ENCODE measurements at regions not wholly inside any gene's neighbourhood (a gene's known extent, or its start where the extent isn't known, plus 50 kb on each side); places are given as distances from the start of the nearest gene placed in this dataset.

DNA sequence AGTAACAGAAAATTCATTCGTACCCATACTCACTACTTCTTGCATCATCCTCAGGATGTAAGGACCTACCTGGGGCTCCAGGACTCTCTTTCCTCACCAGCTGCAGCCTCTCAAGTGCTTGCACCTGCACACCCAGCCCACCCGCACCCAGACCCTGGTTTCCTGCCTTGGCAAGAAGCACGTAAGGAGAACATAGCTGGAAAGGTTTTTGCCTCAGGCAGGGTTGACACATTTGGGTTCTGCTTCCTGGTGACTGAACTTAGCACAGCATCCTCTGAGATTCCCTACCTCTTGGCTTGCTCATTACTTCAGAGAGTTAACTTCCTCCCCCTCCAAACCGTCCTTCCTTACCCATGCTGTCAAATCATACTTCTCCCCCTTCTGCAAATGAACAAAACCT lies 556.9 kb downstream of the CD83 start:
- peak in 3 of 4 experiments; percentile 35 to 50 (median 40) for DNase-seq

DNA sequence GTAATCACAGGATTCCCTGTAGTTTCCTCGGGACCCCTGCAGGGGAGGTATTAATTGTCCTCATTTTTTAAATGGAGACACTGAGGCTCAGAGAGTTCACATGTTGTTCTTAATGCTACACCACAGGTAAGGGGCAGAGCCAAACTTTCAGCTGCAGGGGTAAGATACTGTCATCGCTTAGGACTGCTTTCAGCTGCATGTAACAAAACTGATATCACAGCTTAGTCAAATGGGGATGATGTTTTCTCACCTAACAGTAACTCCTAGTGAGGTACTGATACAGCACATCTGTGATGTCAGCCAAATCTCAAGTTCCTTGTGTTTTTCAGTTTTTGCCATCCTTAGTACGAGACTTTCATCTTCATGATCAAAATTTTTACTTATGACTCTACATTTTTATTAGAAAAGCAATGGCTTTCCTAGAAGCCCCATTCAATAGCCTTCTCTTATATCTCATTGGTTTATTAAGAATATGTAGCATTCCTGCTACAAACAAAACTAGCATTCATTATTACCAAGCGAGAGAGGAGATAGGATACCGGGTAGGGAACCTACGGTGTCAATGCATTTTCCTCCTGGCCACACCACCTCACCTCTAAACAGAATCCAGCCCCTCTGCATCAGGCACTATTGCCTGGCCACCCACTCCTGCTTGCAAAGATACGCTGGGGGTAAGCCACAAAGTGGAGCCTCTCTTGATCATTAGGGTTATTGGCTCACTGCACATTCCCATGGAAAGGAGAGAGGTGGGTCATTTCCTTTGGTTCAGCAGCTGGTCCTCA lies 557.5 kb downstream of the CD83 start:
- no peak for DNase-seq

GRCh38 chr6:14676064-14676463 lies 558.5 kb downstream of the CD83 start:
- peak; percentile 20 to 62 (median 49) for DNase-seq

DNA sequence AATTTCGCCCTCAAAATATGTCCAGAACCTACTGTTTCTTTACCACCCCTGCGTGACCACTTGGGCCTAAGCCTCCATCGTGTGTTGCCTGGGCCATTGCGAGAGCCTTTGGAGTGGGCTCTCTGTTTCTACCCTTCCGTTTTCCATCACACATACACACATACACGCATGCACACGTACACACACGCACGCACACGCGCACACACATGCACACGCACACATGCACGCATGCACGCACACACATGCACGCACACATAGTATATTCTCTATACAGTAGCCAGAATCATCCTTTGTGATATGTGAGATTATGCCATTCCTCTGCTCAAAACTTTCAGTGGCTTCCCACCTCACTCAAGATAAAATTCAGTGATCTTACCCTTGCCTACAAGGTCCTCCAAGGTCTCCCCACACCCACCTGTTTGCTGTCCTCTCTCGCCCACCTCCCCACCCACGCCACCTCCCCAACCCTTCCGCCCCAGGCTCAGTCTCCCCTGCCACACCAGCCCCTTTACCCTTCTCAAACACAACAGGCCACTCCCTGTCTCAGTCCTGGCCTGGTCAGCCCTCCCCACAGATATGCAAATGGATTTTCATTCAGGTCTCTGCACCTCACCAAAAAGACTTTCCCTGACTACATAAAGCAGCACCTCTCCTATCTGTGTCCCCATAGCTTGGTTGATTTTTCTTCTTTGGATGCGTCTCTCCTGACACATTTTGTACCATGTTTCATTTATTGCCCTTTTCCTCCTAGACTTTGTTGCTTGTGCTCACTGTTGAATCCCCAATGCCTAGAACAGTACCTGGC lies 559.6 kb downstream of the CD83 start:
- no peak for DNase-seq

GRCh38 chr6:14681699-14682487 lies 564.0 kb upstream of the JARID2 start:
- DNase-seq: peak; percentile 70 to 91 (median 80)

DNA sequence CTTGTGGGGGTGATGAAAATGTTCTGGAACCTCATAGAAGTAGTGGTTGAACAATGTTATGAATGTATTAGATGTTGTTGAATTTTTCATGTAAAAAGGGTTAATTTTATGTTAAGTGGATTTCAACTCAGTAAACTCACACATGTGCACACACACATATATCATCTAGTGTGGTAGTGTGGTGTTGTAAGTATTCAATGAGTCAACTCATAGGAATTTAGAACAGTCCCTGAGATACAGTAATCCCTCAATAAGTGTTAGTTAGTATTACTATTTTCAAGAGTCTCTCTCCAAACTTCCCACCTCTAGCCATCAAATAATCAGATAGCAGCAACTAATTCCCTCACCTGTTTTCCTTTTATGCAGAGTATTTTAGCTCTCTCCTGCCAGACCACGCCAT lies 563.1 kb upstream of the JARID2 start:
- DNase-seq: no peak

GRCh38 chr6:14689639-14690038 lies 556.2 kb upstream of the JARID2 start:
- no peak for DNase-seq

GRCh38 chr6:14690120-14691056 lies 555.5 kb upstream of the JARID2 start:
- DNase-seq: no peak

DNA sequence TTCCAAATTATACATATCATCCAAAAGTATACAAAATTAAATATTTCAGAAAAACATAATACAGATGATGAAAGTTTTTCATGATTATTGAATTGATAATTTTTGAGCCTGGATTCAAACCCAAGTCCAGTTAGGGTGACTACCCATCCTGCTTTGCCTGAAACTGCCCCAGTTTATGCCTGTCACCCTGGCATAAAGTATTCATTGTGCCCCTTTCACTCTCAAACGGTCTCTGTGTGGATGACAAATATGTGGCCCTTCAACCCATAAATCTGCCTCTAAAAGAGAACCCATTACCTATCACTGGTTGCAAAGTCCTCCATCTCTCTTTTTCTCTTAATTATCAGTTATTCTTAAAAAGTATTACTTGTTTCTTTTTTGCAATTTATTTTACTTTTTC lies 553.7 kb upstream of the JARID2 start:
- DNase-seq: no peak

- DNase-seq: no peak
Measured at GRCh38 chr6:14693301-14694192, 552.3 kb upstream of the JARID2 start.

DNA sequence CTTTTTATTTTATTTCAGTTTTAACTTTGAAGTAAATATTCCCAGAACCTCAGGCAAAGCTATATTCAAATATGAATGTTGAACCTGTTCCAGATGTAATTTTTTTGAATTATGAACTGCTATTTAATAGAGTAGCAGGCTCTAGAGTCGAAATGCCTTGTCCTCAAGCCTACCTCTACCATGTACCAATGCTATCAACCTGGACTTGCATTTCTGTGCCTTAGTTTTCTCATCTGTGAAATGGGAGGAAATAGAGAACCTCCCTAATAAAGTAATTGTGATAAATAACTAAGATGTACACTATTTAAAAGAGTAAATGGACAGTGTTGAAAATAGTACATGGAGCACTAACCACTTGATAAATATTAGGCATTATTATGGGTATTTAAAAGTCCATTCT lies 551.6 kb upstream of the JARID2 start:
- no peak for DNase-seq

- no peak for DNase-seq
Measured at GRCh38 chr6:14695579-14695978, 550.3 kb upstream of the JARID2 start.

DNA sequence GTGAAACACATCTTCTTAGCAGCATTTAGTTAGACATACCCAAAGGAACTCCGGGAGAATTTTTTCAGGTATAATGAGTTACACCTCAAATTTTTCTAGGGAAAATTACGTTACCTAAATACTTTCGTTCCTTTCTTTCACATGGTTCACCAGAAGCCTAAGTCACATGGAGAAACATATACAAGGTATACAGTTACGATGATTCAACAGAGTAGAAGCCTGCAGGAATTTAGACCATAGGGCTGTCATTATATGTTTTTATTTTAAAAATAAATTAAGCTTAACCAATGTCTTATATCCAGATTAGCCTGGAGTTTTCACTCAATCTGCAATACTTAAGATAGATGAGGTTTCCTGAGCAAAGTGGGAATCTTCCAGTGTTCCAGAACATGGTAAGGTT lies 549.5 kb upstream of the JARID2 start:
- DNase-seq: no peak

- DNase-seq: no peak
Measured at GRCh38 chr6:14697427-14697826, 548.4 kb upstream of the JARID2 start.

- peak in 2 of 4 experiments; percentile 74 to 75 for DNase-seq
Measured at GRCh38 chr6:14699803-14700601, 545.9 kb upstream of the JARID2 start.

GRCh38 chr6:14701946-14702345 lies 543.9 kb upstream of the JARID2 start:
- DNase-seq: peak in 2 of 4 experiments; percentile 80

DNA sequence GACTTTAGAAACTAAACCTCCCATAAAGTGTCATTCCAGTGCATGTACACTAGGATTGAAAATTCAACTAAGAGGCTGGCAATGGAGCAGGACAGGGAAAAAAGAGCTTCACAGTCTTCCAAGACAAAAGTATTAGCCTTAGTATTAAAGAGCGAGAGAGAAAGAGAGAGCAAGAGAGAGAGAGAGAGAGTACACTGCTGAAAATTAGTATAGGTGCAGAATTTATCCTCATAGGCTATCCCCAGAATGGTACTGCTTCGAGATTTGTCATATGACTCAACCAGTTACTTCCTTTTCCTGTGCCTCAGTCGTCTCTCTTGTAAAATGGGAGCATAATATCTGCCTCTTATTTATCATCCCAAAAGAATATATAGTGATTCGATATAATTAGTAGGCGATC lies 543.2 kb upstream of the JARID2 start:
- DNase-seq: no peak

DNA sequence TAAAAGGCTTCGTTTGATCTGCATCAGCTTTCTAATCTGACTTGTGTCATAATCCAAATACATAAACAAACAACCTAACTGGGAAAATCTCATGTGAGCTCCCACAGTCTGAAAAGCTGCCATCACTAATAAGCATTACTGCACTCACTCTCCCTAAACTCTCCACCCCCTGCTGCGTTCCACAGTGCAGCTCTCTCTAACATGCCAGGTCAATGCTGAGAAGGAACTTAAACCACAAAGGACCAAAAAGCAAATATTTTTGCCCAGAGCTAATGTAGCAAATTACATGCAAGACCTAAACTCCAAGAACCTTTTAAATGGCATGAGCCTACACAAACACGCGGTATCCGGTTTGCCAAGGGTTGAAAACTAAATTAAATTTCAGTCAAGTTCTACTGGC lies 542.3 kb upstream of the JARID2 start:
- no peak for DNase-seq

DNA sequence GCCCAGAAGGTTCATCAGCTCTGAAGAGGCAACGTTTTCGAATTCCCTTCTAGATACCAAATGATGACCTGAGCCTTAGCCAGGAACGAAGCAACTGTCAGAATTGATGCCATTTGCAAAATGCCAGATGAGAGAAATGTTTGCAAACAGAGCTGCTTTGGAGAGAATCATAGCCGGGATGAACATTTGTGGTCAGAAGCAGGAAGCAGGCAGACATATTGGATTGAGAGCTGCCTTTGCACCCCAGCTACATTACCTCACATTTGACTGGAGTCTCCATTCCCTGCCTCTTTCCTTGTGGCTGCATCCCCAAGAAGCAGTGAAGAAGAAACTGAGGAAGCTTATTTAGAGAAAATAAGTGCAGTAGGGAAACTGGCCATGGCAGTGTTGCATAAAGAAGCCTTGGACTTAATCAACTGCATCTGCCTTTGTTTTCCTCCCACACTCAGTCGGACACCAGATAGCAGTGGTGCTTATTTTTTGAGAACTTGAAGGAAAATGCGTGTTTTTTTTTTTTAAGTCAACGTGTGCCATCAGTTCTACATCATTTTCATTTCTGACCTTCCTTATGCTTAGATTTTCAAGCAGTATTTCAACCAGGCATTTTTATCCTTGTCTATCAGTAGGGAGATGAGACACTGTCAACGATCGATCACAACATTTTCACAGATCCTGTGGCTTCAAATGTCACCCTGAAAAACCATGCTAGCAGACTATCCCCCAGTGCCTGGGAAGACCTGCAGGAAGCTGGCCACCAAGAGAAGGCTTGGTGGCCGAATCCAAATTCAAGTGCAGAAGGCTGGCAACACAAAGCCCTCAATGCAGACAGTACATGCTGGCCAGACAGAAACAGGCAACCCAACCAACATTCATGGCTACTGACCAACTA lies 541.2 kb upstream of the JARID2 start:
- DNase-seq: peak in 2 of 4 experiments; percentile 44 to 52
